GM21528 (cell line): ENCODE measurements at regions not wholly inside any gene's neighbourhood (a gene's known extent, or its start where the extent isn't known, plus 50 kb on each side); places are given as distances from the start of the nearest gene placed in this dataset.

Experiments used
- ATAC-seq: cut with Tn5 transposase; IDR thresholded peaks from one replicate; pipeline ENCODE4 v1.9.1; 2021; ENCODE audit warnings: mild to moderate bottlenecking, moderate library complexity; ENCODE audit not compliant: unreplicated experiment, low FRiP score

GRCh38 chr6:149261364-149262040 is 56.0 kb upstream of the TAB2 start:
- no peak for ATAC-seq

- ATAC-seq, result no peak
Observed at GRCh38 chr6:149263321-149263720, 54.2 kb upstream of the TAB2 start.

- no peak for ATAC-seq
Observed at GRCh38 chr6:149264629-149265028, 52.9 kb upstream of the TAB2 start.

GRCh38 chr6:149265945-149266344 is 51.6 kb upstream of the TAB2 start:
- no peak for ATAC-seq

- ATAC-seq, result peak; percentile 84
Observed at GRCh38 chr6:149266659-149267058, 50.9 kb upstream of the TAB2 start.

- no peak for ATAC-seq
Observed at GRCh38 chr6:149267072-149267471, 50.4 kb upstream of the TAB2 start.

GRCh38 chr6:149267513-149268043 is 49.9 kb upstream of the TAB2 start:
- ATAC-seq, result no peak
